NOMO-1 treated with dmso at 0.1 percent for 144 hours (cell line): ENCODE measurements at regions not wholly inside any gene's neighbourhood (a gene's known extent, or its start where the extent isn't known, plus 50 kb on each side); places are given as distances from the start of the nearest gene placed in this dataset.
"Not testable (repeated sequence)": the region's sequence is repeated elsewhere in the genome, so short reads cannot be mapped to it uniquely, and the experiment has no call there.

Experiments
- DNase-seq: peaks from one replicate; lab custom pipeline; 2025; ENCODE audit not compliant: unreplicated experiment; lab: John Stamatoyannopoulos, UW

- DNase-seq: no peak
Measured at GRCh38 chr4:71841336-71841735, 57.5 kb upstream of the GC start.

- DNase-seq: no peak
Measured at GRCh38 chr4:71847300-71847699, 63.4 kb upstream of the GC start.

- no peak for DNase-seq
Measured at GRCh38 chr4:71855944-71856343, 72.1 kb upstream of the GC start.

GRCh38 chr4:71857713-71858451 is 74.0 kb upstream of the GC start:
- no peak for DNase-seq

GRCh38 chr4:71860643-71861042 is 76.8 kb upstream of the GC start:
- DNase-seq: no peak

GRCh38 chr4:71862315-71862714 is 78.4 kb upstream of the GC start:
- no peak for DNase-seq

GRCh38 chr4:71863457-71863856 is 79.6 kb upstream of the GC start:
- DNase-seq: no peak

- DNase-seq: no peak
Measured at GRCh38 chr4:71864380-71864779, 80.5 kb upstream of the GC start.

- DNase-seq: no peak
Measured at GRCh38 chr4:71866212-71866885, 82.5 kb upstream of the GC start.

- DNase-seq: no peak
Measured at GRCh38 chr4:71867598-71867997, 83.7 kb upstream of the GC start.

- no peak for DNase-seq
Measured at GRCh38 chr4:71870456-71870855, 86.6 kb upstream of the GC start.

- DNase-seq: no peak
Measured at GRCh38 chr4:71872221-71872620, 88.3 kb upstream of the GC start.

GRCh38 chr4:71872767-71873415 is 89.0 kb upstream of the GC start:
- DNase-seq: no peak

GRCh38 chr4:71878376-71878775 is 94.5 kb upstream of the GC start:
- no peak for DNase-seq

- no peak for DNase-seq
Measured at GRCh38 chr4:71882113-71882841, 98.4 kb upstream of the GC start.

GRCh38 chr4:71900366-71900765 is 116.5 kb upstream of the GC start:
- not testable (repeated sequence) for DNase-seq

GRCh38 chr4:71905594-71905993 is 121.7 kb upstream of the GC start:
- not testable (repeated sequence) for DNase-seq

- no peak for DNase-seq
Measured at GRCh38 chr4:71906096-71906495, 122.2 kb upstream of the GC start.

- no peak for DNase-seq
Measured at GRCh38 chr4:71907071-71907470, 123.2 kb upstream of the GC start.

GRCh38 chr4:71907782-71908181 is 123.9 kb upstream of the GC start:
- no peak for DNase-seq

GRCh38 chr4:71913275-71913674 is 118.5 kb upstream of the NPFFR2 start:
- no peak for DNase-seq

GRCh38 chr4:71923070-71923469 is 108.7 kb upstream of the NPFFR2 start:
- no peak for DNase-seq
